GM18868 (cell line): ENCODE measurements at regions not wholly inside any gene's neighbourhood (a gene's known extent, or its start where the extent isn't known, plus 50 kb on each side); places are given as distances from the start of the nearest gene placed in this dataset.
"Not testable (repeated sequence)": the region's sequence is repeated elsewhere in the genome, so short reads cannot be mapped to it uniquely, and the experiment has no call there.

Experiments used
- ATAC-seq: cut with Tn5 transposase; IDR thresholded peaks from one replicate; pipeline ENCODE4 v1.9.1; 2021; ENCODE audit warnings: mild to moderate bottlenecking, moderate library complexity; ENCODE audit not compliant: unreplicated experiment

- ATAC-seq = peak; percentile 77
Observed at GRCh38 chr1:90357995-90358394, 359.1 kb downstream of the BARHL2 start.

GRCh38 chr1:90356991-90357390 lies 360.1 kb downstream of the BARHL2 start:
- ATAC-seq = no peak

- no peak for ATAC-seq
Observed at GRCh38 chr1:90356101-90356500, 361.0 kb downstream of the BARHL2 start.

- ATAC-seq = no peak
Observed at GRCh38 chr1:90354704-90355103, 359.8 kb downstream of the ZNF326 start.

- ATAC-seq = no peak
Observed at GRCh38 chr1:90351019-90351418, 356.1 kb downstream of the ZNF326 start.

- ATAC-seq = no peak
Observed at GRCh38 chr1:90349510-90349909, 354.6 kb downstream of the ZNF326 start.

GRCh38 chr1:90348934-90349333 lies 354.0 kb downstream of the ZNF326 start:
- ATAC-seq = no peak

GRCh38 chr1:90348459-90348858 lies 353.5 kb downstream of the ZNF326 start:
- ATAC-seq = not testable (repeated sequence)

- no peak for ATAC-seq
Observed at GRCh38 chr1:90347366-90347765, 352.5 kb downstream of the ZNF326 start.

GRCh38 chr1:90346757-90347156 lies 351.8 kb downstream of the ZNF326 start:
- ATAC-seq = no peak

GRCh38 chr1:90346349-90346748 lies 351.4 kb downstream of the ZNF326 start:
- ATAC-seq = no peak

GRCh38 chr1:90344963-90345730 lies 350.2 kb downstream of the ZNF326 start:
- peak; percentile 52 for ATAC-seq

- no peak for ATAC-seq
Observed at GRCh38 chr1:90341516-90341915, 346.6 kb downstream of the ZNF326 start.

- ATAC-seq = no peak
Observed at GRCh38 chr1:90340606-90341005, 345.7 kb downstream of the ZNF326 start.

GRCh38 chr1:90339811-90340210 lies 344.9 kb downstream of the ZNF326 start:
- ATAC-seq = no peak

- no peak for ATAC-seq
Observed at GRCh38 chr1:90336552-90337324, 341.8 kb downstream of the ZNF326 start.

GRCh38 chr1:90335558-90335957 lies 340.6 kb downstream of the ZNF326 start:
- ATAC-seq = no peak

GRCh38 chr1:90334137-90334536 lies 339.2 kb downstream of the ZNF326 start:
- no peak for ATAC-seq

GRCh38 chr1:90325168-90325567 lies 330.3 kb downstream of the ZNF326 start:
- no peak for ATAC-seq

GRCh38 chr1:90322186-90322585 lies 327.3 kb downstream of the ZNF326 start:
- ATAC-seq = no peak

GRCh38 chr1:90319918-90320317 lies 325.0 kb downstream of the ZNF326 start:
- ATAC-seq = no peak

- no peak for ATAC-seq
Observed at GRCh38 chr1:90318431-90318830, 323.5 kb downstream of the ZNF326 start.
